Tibial nerve (tissue), 4 donors: ENCODE measurements at regions not wholly inside any gene's neighbourhood (a gene's known extent, or its start where the extent isn't known, plus 50 kb on each side); places are given as distances from the start of the nearest gene placed in this dataset.

ENCODE experiments used
- EP300 ChIP-seq, 2 donors: sonication (generic); formaldehyde crosslinking; IDR thresholded peaks; one replicate each; pipeline ENCODE4 v1.6.1; 2017; ENCODE audit warnings: antibody characterized with exemption in 2 of 2, mild to moderate bottlenecking in 1 of 2
- POLR2A ChIP-seq, 2 donors: fragments of 450-650 bp; IDR thresholded peaks; one replicate each; pipeline ENCODE4 v1.6.1; 2017; ENCODE audit warnings: antibody characterized with exemption in 2 of 2, mild to moderate bottlenecking in 2 of 2, moderate library complexity in 2 of 2
- TF ChIP-seq, protein P1 (sequence below), 5 experiments: fragments of 200-600 bp in 3 of 5; fragments of 450-650 bp in 2 of 5; sonication (generic) in 3 of 5; IDR thresholded peaks; one replicate each; pipeline ENCODE4 v1.5.1; 2016 to 2019; ENCODE audit warnings: antibody characterized with exemption in 5 of 5, mild to moderate bottlenecking in 3 of 5, moderate library complexity in 2 of 5

DNA sequence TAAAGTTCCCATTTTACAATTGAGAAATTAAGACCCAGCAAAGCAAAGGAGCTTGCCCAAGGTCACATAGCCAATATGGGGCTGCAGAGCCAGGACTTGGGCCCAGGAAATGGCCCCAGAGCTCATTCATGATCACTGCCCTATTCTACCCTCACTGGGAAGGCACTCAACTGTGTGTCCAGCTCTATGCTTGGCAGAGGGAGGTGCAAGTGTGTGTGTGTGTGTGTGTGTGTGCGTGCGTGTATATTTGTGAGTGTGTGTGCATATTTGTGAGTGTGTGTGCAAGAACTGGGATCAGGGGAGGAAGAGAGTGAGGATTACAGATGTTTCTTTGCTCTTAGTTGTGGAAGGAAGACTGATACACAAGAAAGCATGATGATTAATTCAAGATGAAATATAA is 151.2 kb upstream of the CRY1 start:
- TF ChIP-seq, protein P1, sequence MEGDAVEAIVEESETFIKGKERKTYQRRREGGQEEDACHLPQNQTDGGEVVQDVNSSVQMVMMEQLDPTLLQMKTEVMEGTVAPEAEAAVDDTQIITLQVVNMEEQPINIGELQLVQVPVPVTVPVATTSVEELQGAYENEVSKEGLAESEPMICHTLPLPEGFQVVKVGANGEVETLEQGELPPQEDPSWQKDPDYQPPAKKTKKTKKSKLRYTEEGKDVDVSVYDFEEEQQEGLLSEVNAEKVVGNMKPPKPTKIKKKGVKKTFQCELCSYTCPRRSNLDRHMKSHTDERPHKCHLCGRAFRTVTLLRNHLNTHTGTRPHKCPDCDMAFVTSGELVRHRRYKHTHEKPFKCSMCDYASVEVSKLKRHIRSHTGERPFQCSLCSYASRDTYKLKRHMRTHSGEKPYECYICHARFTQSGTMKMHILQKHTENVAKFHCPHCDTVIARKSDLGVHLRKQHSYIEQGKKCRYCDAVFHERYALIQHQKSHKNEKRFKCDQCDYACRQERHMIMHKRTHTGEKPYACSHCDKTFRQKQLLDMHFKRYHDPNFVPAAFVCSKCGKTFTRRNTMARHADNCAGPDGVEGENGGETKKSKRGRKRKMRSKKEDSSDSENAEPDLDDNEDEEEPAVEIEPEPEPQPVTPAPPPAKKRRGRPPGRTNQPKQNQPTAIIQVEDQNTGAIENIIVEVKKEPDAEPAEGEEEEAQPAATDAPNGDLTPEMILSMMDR (IDR thresholded peaks at IDR 0.05): no peak
- TF ChIP-seq POLR2A (IDR thresholded peaks at IDR 0.05): no peak
- TF ChIP-seq EP300 (IDR thresholded peaks at IDR 0.05): no peak
